ENCODE measurements at regions not wholly inside any gene's neighbourhood (a gene's known extent, or its start where the extent isn't known, plus 50 kb on each side); places are given as distances from the start of the nearest gene placed in this dataset.

DNA sequence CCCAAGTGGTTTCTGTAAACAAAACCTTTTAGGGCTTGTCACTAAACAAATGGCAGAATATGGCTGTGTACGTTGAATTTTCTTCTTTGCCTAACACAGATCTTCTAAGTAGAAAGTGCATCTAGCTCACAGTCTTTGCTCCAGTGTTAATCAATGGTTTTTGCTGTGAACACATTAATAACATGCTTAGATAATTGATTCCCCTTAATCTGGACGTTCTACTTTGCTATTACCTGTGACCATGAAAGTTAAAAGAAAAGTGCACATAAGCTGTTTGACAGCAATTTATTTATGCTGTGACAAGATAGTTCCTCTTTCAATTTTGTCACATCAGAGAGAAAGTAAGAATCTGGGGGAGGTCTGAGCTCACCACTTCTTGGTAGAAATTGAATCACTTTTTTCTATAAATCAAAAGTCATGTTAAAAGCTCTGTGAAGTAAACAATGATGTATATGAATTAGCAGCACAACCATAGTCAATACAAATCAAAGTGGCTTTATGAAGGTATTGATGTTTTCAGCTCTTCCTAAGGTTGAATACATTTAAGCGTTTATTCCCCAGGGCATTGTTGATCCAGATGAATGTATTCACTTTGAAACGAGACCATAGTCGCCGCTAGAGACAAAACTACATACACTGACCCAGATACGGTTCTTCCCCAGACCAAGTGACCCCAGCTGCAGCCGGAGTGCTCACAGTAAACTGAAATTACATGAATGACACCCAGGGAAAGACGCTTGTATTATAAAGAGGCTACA is 174.6 kb upstream of the ZNF608 start:
- intact Hi-C loops (cut with DNase I): no loop called here
- Histone ChIP-seq H3K27me3 (no peaks in the 10 kb centered on the region), H3K27ac (no peak overlapping the region), H3K4me1 (peaks cover 0 to 17% (median 14%) of the 10 kb centered on the region in 4 donors), H3K9me3 (no peaks in the 10 kb centered on the region), H3K36me3 (no peaks in the 10 kb centered on the region), H3K4me3 (no peak overlapping the region)
- WGBS, 2 donors: 66 to 74% methylated on average over 9 of the region's 9 CpGs
- TF ChIP-seq EP300 (IDR thresholded peaks at IDR 0.05) (no peak), POLR2AphosphoS5 (IDR thresholded peaks at IDR 0.05) (no peak), CTCF (IDR thresholded peaks at IDR 0.05) (no peak), POLR2A (IDR thresholded peaks at IDR 0.05) (no peak)
- DNase-seq: no peak

DNA sequence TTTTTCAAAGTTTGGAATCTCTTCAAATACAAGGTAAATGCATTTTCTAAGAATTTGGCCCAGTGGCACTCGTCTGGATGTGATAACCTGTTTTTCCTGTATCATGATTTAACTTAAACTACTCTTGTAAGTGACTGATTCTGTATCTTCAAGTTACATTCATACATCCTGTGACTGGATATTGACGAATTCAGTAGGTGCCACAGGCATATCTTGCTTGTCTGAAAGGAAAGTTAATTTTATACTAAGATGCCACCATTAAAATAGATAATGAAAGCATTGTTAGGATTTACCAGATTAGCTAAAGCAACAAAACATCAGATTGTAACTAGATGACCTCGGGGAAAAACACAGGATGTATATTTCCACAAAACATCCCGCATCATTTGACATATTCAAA is 175.3 kb upstream of the ZNF608 start:
- Histone ChIP-seq H3K36me3 (no peaks in the 10 kb centered on the region), H3K27me3 (no peaks in the 10 kb centered on the region), H3K27ac (no peak overlapping the region), H3K9me3 (no peaks in the 10 kb centered on the region), H3K4me3 (no peak overlapping the region), H3K4me1 (peaks cover 0 to 17% (median 14%) of the 10 kb centered on the region in 4 donors)
- no peak for DNase-seq
- intact Hi-C loops (cut with DNase I): no loop called here
- TF ChIP-seq POLR2AphosphoS5 (IDR thresholded peaks at IDR 0.05): no peak
- no peak for TF ChIP-seq EP300 (IDR thresholded peaks at IDR 0.05)
- no peak for TF ChIP-seq POLR2A (IDR thresholded peaks at IDR 0.05)
- TF ChIP-seq CTCF (IDR thresholded peaks at IDR 0.05): no peak
- 35 to 68% methylated on average over 4 of the region's 4 CpGs for WGBS, 2 donors

DNA sequence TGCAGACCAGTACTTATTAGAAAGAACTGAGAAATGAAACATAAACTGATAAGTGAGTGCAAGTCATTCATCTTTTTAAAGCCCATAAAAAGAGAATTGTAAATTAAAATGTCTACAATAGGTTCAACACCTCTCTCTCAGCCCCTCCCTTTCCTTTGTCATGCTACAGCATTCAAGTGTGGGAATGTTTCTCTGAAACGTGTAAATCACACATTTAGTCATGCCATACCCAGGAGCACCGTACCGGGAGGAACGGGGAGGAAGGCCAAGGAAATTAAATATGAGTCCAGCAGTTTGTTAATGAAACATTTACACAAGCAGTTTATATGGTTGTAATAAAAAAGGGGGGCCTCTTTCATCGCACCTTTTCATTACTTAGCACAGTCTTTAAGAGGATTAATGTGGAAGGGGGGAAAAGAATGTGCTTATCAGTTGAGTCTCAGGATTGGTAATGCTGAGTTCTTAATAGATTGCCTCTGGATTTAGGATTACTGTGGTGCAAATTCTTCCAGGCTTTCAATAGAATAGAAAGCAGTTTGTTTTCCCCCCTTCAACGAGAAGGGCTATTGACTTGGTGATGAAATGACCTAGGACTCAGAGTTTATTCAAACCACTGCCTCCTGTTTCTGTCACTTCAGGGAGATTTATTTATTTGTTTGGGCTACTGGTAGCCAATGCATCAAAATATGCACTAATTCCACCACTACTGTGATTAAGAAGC is 176.0 kb upstream of the ZNF608 start:
- Histone ChIP-seq H3K9me3 (no peaks in the 10 kb centered on the region), H3K4me3 (no peak overlapping the region), H3K36me3 (no peaks in the 10 kb centered on the region), H3K27me3 (no peaks in the 10 kb centered on the region), H3K4me1 (peaks cover 0 to 17% (median 14%) of the 10 kb centered on the region in 4 donors), H3K27ac (peak overlapping the region in 1 of 4 donors; percentile 31)
- DNase-seq: no peak
- intact Hi-C loops (cut with DNase I): no loop called here
- TF ChIP-seq CTCF (IDR thresholded peaks at IDR 0.05): no peak
- no peak for TF ChIP-seq POLR2A (IDR thresholded peaks at IDR 0.05)
- TF ChIP-seq EP300 (IDR thresholded peaks at IDR 0.05): no peak
- no peak for TF ChIP-seq POLR2AphosphoS5 (IDR thresholded peaks at IDR 0.05)
- WGBS, 2 donors: 14 to 58% methylated on average over 6 of the region's 6 CpGs

- H3K27ac ChIP-seq: peak overlapping the region in 1 of 4 donors; percentile 31
- WGBS, 2 donors: 8 to 29% methylated on average over 1 of the region's 1 CpG
- H3K36me3 ChIP-seq: no peaks in the 10 kb centered on the region
- TF ChIP-seq POLR2AphosphoS5 (IDR thresholded peaks at IDR 0.05) (peak in 2 of 4 donors; percentile 22 to 68), EP300 (IDR thresholded peaks at IDR 0.05) (peak in 1 of 4 donors; percentile 47), CTCF (IDR thresholded peaks at IDR 0.05) (no peak), POLR2A (IDR thresholded peaks at IDR 0.05) (no peak)
- no peak overlapping the region for H3K4me3 ChIP-seq
- H3K4me1 ChIP-seq: peaks cover 0 to 17% (median 14%) of the 10 kb centered on the region in 4 donors
- H3K27me3 ChIP-seq: no peaks in the 10 kb centered on the region
- no peaks in the 10 kb centered on the region for H3K9me3 ChIP-seq
- no peak for DNase-seq
- intact Hi-C loops (cut with DNase I): no loop called here
Observed at GRCh38 chr5:124923131-124923530, 176.7 kb upstream of the ZNF608 start.

Measured in sigmoid colon (tissue), 6 donors.